ENCODE measurements at regions not wholly inside any gene's neighbourhood (a gene's known extent, or its start where the extent isn't known, plus 50 kb on each side); places are given as distances from the start of the nearest gene placed in this dataset.

DNA sequence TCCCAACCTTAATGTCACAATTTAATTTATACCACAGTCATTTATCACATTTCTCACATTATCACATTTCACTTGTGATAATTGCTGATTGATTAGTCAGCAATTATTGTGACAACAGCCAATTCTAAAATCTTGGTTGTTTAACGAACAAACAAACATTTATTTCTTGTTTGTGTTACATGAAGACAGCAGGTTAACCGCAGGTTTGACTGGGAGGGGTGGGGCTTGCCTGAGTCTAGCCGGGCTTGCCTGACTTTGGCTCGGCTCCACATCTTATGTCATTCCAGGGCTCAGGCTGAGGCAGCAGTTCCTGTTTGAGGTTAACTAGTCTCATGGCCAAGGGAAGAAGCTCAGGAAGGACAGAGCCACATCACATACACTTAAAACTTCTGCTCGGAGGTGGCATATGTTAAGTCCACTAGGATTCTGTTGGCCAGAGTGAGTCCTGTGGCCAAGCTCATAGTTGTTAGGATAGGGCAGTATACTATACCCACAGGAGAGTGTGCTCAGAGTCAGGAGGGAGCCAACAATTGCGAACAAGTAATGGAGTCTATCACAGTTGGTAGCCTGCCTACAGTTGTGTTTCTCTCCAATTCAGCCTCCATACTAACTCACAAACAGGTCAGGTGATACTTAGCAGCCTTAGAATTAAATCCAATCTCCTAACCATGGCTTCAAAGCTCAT is 90.0 kb upstream of the IFNGR1 start:
- Histone ChIP-seq H3K9me3 (no peaks in the 10 kb centered on the region), H3K4me2 (peak overlapping the region; percentile 17; the same call in 1 of the 3 replicates), H3K4me1 (peaks cover 14% of the 10 kb centered on the region), H3K27ac (peak overlapping the region in 1 of 2 experiments; percentile 58; a peak in 2 of 6 replicates), H3K4me3 (no peak overlapping the region)
- DNase-seq (ENCODE audit: low read depth in 1 of 2, low spot score in 1 of 2): peak in 1 of 2 experiments; percentile 28
- no peak for TF ChIP-seq ESRRA (IDR thresholded peaks at IDR 0.05; ENCODE audit: borderline replicate concordance, low read length)
- TF ChIP-seq FOSB (CRISPR knock-in tag; IDR thresholded peaks at IDR 0.05): no peak
- TF ChIP-seq CHD2 (IDR thresholded peaks at IDR 0.05; ENCODE audit: low read length, partially characterized antibody): no peak
- peak; percentile 95 for TF ChIP-seq MAFK (IDR thresholded peaks at IDR 0.05; ENCODE audit: partially characterized antibody)
- TF ChIP-seq HOXA7 (CRISPR knock-in tag; IDR thresholded peaks at IDR 0.05): no peak
- TF ChIP-seq HOXB5 (CRISPR knock-in tag; IDR thresholded peaks at IDR 0.05): no peak
- TF ChIP-seq, protein P1, sequence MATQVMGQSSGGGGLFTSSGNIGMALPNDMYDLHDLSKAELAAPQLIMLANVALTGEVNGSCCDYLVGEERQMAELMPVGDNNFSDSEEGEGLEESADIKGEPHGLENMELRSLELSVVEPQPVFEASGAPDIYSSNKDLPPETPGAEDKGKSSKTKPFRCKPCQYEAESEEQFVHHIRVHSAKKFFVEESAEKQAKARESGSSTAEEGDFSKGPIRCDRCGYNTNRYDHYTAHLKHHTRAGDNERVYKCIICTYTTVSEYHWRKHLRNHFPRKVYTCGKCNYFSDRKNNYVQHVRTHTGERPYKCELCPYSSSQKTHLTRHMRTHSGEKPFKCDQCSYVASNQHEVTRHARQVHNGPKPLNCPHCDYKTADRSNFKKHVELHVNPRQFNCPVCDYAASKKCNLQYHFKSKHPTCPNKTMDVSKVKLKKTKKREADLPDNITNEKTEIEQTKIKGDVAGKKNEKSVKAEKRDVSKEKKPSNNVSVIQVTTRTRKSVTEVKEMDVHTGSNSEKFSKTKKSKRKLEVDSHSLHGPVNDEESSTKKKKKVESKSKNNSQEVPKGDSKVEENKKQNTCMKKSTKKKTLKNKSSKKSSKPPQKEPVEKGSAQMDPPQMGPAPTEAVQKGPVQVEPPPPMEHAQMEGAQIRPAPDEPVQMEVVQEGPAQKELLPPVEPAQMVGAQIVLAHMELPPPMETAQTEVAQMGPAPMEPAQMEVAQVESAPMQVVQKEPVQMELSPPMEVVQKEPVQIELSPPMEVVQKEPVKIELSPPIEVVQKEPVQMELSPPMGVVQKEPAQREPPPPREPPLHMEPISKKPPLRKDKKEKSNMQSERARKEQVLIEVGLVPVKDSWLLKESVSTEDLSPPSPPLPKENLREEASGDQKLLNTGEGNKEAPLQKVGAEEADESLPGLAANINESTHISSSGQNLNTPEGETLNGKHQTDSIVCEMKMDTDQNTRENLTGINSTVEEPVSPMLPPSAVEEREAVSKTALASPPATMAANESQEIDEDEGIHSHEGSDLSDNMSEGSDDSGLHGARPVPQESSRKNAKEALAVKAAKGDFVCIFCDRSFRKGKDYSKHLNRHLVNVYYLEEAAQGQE (IDR thresholded peaks at IDR 0.05): no peak
- TF ChIP-seq ZSCAN20 (CRISPR knock-in tag; IDR thresholded peaks at IDR 0.05): no peak
- no peak for TF ChIP-seq EHMT2 (IDR thresholded peaks at IDR 0.05; ENCODE audit: low read depth)
- ChIA-PET POLR2A (no interaction called here), CTCF (interaction anchor here (1.0 to 3.6 kb wide), 2 partner anchors 38 to 215 kb away, joined by 3 to 15 read pairs; no protein-coding TSS in a partner anchor)
- WGBS (ENCODE audit: missing lambda C conversion rate): 38% methylated on average over 6 of the region's 6 CpGs
- no peak for FAIRE-seq
- ATAC-seq: 0 out of 6 replicates have a peak, but pooled peaks of 1 of the 2 experiments have one; percentile 54

GRCh38 chr6:137307163-137307854 is 88.1 kb upstream of the IFNGR1 start:
- CTCF ChIA-PET: interaction anchor here (0.7 kb wide), 1 partner anchor 213 kb away, joined by 3 read pairs; no protein-coding TSS in a partner anchor
- POLR2A ChIA-PET: no interaction called here
- ATAC-seq: no peak
- FAIRE-seq: no peak
- no peak overlapping the region for H3K4me3 ChIP-seq
- H3K27ac ChIP-seq: no peak overlapping the region
- no peak overlapping the region for H3K4me2 ChIP-seq
- H3K9me3 ChIP-seq: no peaks in the 10 kb centered on the region
- DNase-seq (ENCODE audit: low read depth in 1 of 2, low spot score in 1 of 2): no peak
- TF ChIP-seq, protein P2, sequence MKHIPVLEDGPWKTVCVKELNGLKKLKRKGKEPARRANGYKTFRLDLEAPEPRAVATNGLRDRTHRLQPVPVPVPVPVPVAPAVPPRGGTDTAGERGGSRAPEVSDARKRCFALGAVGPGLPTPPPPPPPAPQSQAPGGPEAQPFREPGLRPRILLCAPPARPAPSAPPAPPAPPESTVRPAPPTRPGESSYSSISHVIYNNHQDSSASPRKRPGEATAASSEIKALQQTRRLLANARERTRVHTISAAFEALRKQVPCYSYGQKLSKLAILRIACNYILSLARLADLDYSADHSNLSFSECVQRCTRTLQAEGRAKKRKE (CRISPR knock-in tag; IDR thresholded peaks at IDR 0.05; ENCODE audit: low read depth): no peak
- no peak for TF ChIP-seq RCOR1 (IDR thresholded peaks at IDR 0.05; ENCODE audit: low read depth, low read length)
- no peak for TF ChIP-seq ESRRA (IDR thresholded peaks at IDR 0.05; ENCODE audit: borderline replicate concordance, low read length)
- TF ChIP-seq, protein P3, sequence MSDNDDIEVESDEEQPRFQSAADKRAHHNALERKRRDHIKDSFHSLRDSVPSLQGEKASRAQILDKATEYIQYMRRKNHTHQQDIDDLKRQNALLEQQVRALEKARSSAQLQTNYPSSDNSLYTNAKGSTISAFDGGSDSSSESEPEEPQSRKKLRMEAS (IDR thresholded peaks at IDR 0.05): no peak
- H3K4me1 ChIP-seq: peaks cover 8% of the 10 kb centered on the region; the same call in 2 of the 3 replicates
- 83% methylated on average over 8 of the region's 8 CpGs for WGBS (ENCODE audit: missing lambda C conversion rate)

DNA sequence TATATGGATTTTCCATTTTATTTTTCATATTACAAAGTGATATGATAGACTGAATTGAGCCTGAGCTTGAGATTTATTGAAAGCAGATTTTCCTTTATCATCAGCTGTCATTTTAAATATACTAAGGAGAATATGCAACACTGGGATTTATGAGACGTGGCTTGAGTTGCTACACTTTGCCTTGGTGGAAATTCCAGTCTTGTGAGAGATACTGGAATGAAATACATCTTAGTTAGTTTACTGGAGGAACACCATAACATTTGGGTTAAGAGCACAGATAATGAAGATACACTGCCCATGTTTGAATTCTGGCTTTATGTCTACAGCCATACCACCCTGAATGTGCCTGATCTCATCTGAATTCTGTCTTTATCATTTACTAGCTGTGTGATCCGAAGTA is 86.5 kb upstream of the IFNGR1 start:
- no peaks in the 10 kb centered on the region for H3K9me3 ChIP-seq
- no peak for TF ChIP-seq FOXS1 (CRISPR knock-in tag; IDR thresholded peaks at IDR 0.05)
- TF ChIP-seq EHF (CRISPR knock-in tag; IDR thresholded peaks at IDR 0.05): no peak
- no peak overlapping the region for H3K4me3 ChIP-seq
- FAIRE-seq: no peak
- H3K4me1 ChIP-seq: peaks cover 8% of the 10 kb centered on the region; the same call in 2 of the 3 replicates
- ATAC-seq: no peak
- DNase-seq (ENCODE audit: low read depth in 1 of 2, low spot score in 1 of 2): no peak
- no peak overlapping the region for H3K4me2 ChIP-seq
- POLR2A ChIA-PET: no interaction called here
- CTCF ChIA-PET: interaction anchor here (0.6 to 2.6 kb wide), 4 partner anchors 9 to 208 kb away, joined by 3 to 9 read pairs (median 4); no protein-coding TSS in a partner anchor
- no peak overlapping the region for H3K27ac ChIP-seq
- WGBS (ENCODE audit: missing lambda C conversion rate): 33% methylated on average over 2 of the region's 2 CpGs
